Breast epithelium (tissue), 4 donors: ENCODE measurements at regions not wholly inside any gene's neighbourhood (a gene's known extent, or its start where the extent isn't known, plus 50 kb on each side); places are given as distances from the start of the nearest gene placed in this dataset.

Experiments
- DNase-seq, 2 donors: peaks; one replicate each; pipeline ENCODE4 v3.0.0-alpha.2; 2019; ENCODE audit warnings: low spot score in 2 of 2
- H3K27ac ChIP-seq, 2 donors: fragments of 200-600 bp; sonication (generic) in 1 of 2; one replicate each; pipeline ENCODE4 v1.5.1; 2016 to 2019; ENCODE audit warnings: mild to moderate bottlenecking in 1 of 2
- H3K27me3 ChIP-seq, 2 donors: fragments of 200-600 bp; sonication (generic) in 1 of 2; one replicate each; pipeline versions ENCODE4 v1.5.1 to v1.6.0; 2017 to 2019; ENCODE audit warnings: control low read depth in 1 of 2, mild to moderate bottlenecking in 1 of 2
- H3K36me3 ChIP-seq: fragments of 200-600 bp; one replicate; pipeline ENCODE4 v1.5.1; 2019
- H3K4me1 ChIP-seq, 2 donors: fragments of 200-600 bp; sonication (generic); one replicate each; pipeline ENCODE4 v1.5.1; 2016 to 2019; ENCODE audit warnings: control low read depth in 1 of 2
- H3K4me3 ChIP-seq, 3 donors: fragments of 200-600 bp; sonication (generic); 1 replicate in 2 of 3; 2 replicates in 1 of 3; pipeline ENCODE4 v1.5.1; 2016 to 2019; ENCODE audit warnings: mild to moderate bottlenecking in 3 of 3, moderate library complexity in 2 of 3
- H3K9me3 ChIP-seq, 2 donors: fragments of 200-600 bp; sonication (generic) in 1 of 2; one replicate each; pipeline ENCODE4 v1.5.1; 2016 to 2019; ENCODE audit warnings: control low read depth in 1 of 2
- CTCF ChIP-seq, 3 donors: fragments of 450-650 bp; IDR thresholded peaks; one replicate each; pipeline ENCODE4 v1.5.1; 2016 to 2017; ENCODE audit warnings: antibody characterized with exemption in 3 of 3, mild to moderate bottlenecking in 3 of 3, moderate library complexity in 3 of 3
- POLR2A ChIP-seq: fragments of 450-650 bp; IDR thresholded peaks from one replicate; pipeline ENCODE4 v1.6.1; 2016; ENCODE audit warnings: antibody characterized with exemption, mild to moderate bottlenecking, moderate library complexity
- POLR2AphosphoS5 ChIP-seq, 3 donors: sonication (generic); formaldehyde crosslinking; IDR thresholded peaks; one replicate each; pipeline ENCODE4 v1.6.1; 2017; ENCODE audit warnings: antibody characterized with exemption in 3 of 3
- intact Hi-C: fragments of 100-400 bp; cut with DNase I; formaldehyde crosslinking; loops from one replicate; pipeline ENCODE4 v1.15.1; 2023; ENCODE audit warnings: low total_unique reads

- no peak for TF ChIP-seq CTCF (IDR thresholded peaks at IDR 0.05)
- no peak for TF ChIP-seq POLR2AphosphoS5 (IDR thresholded peaks at IDR 0.05)
- TF ChIP-seq POLR2A: no peak
- H3K9me3 ChIP-seq: peaks cover 4 to 6% of the 10 kb centered on the region in 2 donors
- no peak overlapping the region for H3K4me3 ChIP-seq
- H3K36me3 ChIP-seq: no peaks in the 10 kb centered on the region
- no peak overlapping the region for H3K27ac ChIP-seq
- intact Hi-C loops: no loop called here
- DNase-seq: no peak
- H3K4me1 ChIP-seq: no peaks in the 10 kb centered on the region
- H3K27me3 ChIP-seq: peaks cover 0 to 24% of the 10 kb centered on the region in 2 donors
Observed at GRCh38 chr22:47448231-47449223, 686.1 kb downstream of the TBC1D22A start.

- no peak for TF ChIP-seq CTCF (IDR thresholded peaks at IDR 0.05)
- TF ChIP-seq POLR2A: no peak
- no peak for TF ChIP-seq POLR2AphosphoS5 (IDR thresholded peaks at IDR 0.05)
- intact Hi-C loops: no loop called here
- DNase-seq: no peak
- Histone ChIP-seq H3K27ac (no peak overlapping the region), H3K27me3 (peaks cover 0 to 17% of the 10 kb centered on the region in 2 donors), H3K4me1 (no peaks in the 10 kb centered on the region), H3K4me3 (no peak overlapping the region), H3K36me3 (no peaks in the 10 kb centered on the region), H3K9me3 (peaks cover 3 to 8% of the 10 kb centered on the region in 2 donors)
Observed at GRCh38 chr22:47446821-47447810, 684.7 kb downstream of the TBC1D22A start.

- no peaks in the 10 kb centered on the region for H3K36me3 ChIP-seq
- no peak overlapping the region for H3K4me3 ChIP-seq
- no peak for DNase-seq
- H3K9me3 ChIP-seq: peaks cover 9 to 16% of the 10 kb centered on the region in 2 donors
- TF ChIP-seq CTCF (IDR thresholded peaks at IDR 0.05) (no peak), POLR2A (no peak), POLR2AphosphoS5 (IDR thresholded peaks at IDR 0.05) (no peak)
- intact Hi-C loops: no loop called here
- H3K27me3 ChIP-seq: peaks cover 0 to 17% of the 10 kb centered on the region in 2 donors
- no peak overlapping the region for H3K27ac ChIP-seq
- no peaks in the 10 kb centered on the region for H3K4me1 ChIP-seq
Observed at GRCh38 chr22:47446331-47446730, 683.9 kb downstream of the TBC1D22A start.

- H3K27ac ChIP-seq: no peak overlapping the region
- H3K36me3 ChIP-seq: no peaks in the 10 kb centered on the region
- peaks cover 0 to 17% of the 10 kb centered on the region in 2 donors for H3K27me3 ChIP-seq
- no peak overlapping the region for H3K4me3 ChIP-seq
- H3K9me3 ChIP-seq: peaks cover 9 to 20% of the 10 kb centered on the region in 2 donors
- TF ChIP-seq CTCF (IDR thresholded peaks at IDR 0.05): no peak
- TF ChIP-seq POLR2A: no peak
- TF ChIP-seq POLR2AphosphoS5 (IDR thresholded peaks at IDR 0.05): no peak
- intact Hi-C loops: no loop called here
- no peak for DNase-seq
- H3K4me1 ChIP-seq: no peaks in the 10 kb centered on the region
Observed at GRCh38 chr22:47445716-47446290, 683.4 kb downstream of the TBC1D22A start.
